Heart right ventricle (tissue), 16 donors: ENCODE measurements at regions not wholly inside any gene's neighbourhood (a gene's known extent, or its start where the extent isn't known, plus 50 kb on each side); places are given as distances from the start of the nearest gene placed in this dataset.

ENCODE experiments used
- ATAC-seq, 8 donors: fragments of 200-7000 bp; cut with Tn5 transposase; one replicate each; pipeline ENCODE4 v1.9.1; 2020; ENCODE audit warnings: mild to moderate bottlenecking in 8 of 8, moderate library complexity in 8 of 8, moderate number of reproducible peaks in 1 of 8
- DNase-seq, 2 donors: peaks; one replicate each; pipeline ENCODE4 v3.0.0-alpha.2; 2020
- H3K27ac ChIP-seq, 10 donors: fragments of 200-600 bp; sonication (generic) in 2 of 10; one replicate each; pipeline versions ENCODE4 v1.5.0 to v1.8.0; 2020 to 2022; ENCODE audit warnings: mild to moderate bottlenecking in 3 of 10
- H3K27me3 ChIP-seq, 7 donors: fragments of 200-600 bp; one replicate each; pipeline ENCODE4 v1.8.0; 2021 to 2022; ENCODE audit warnings: mild to moderate bottlenecking in 2 of 7
- H3K36me3 ChIP-seq, 9 donors: fragments of 200-600 bp; sonication (generic) in 1 of 9; one replicate each; pipeline versions ENCODE4 v1.5.0 to v1.8.0; 2020 to 2022; ENCODE audit warnings: mild to moderate bottlenecking in 2 of 9
- H3K4me1 ChIP-seq, 9 donors: fragments of 200-600 bp; sonication (generic) in 1 of 9; one replicate each; pipeline versions ENCODE4 v1.5.0 to v1.8.0; 2020 to 2022; ENCODE audit warnings: mild to moderate bottlenecking in 4 of 9
- H3K4me3 ChIP-seq, 10 donors: fragments of 200-600 bp; sonication (generic) in 2 of 10; one replicate each; pipeline versions ENCODE4 v1.5.0 to v1.8.0; 2020 to 2022; ENCODE audit warnings: mild to moderate bottlenecking in 7 of 10, moderate library complexity in 2 of 10
- H3K9me3 ChIP-seq, 11 donors: fragments of 200-600 bp in 10 of 11; sonication (generic) in 2 of 11; one replicate each; pipeline versions ENCODE4 v1.5.0 to v1.8.0; 2013 to 2022; ENCODE audit warnings: mild to moderate bottlenecking in 2 of 11, control low read depth in 1 of 11, moderate library complexity in 1 of 11
- CTCF ChIP-seq, 9 donors: fragments of 200-600 bp; sonication (generic) in 2 of 9; IDR thresholded peaks; one replicate each; pipeline versions ENCODE4 v1.5.0 to v1.8.0; 2021 to 2022; ENCODE audit warnings: antibody characterized with exemption in 9 of 9, mild to moderate bottlenecking in 5 of 9, moderate library complexity in 1 of 9
- WGBS, 2 donors: extraction: QIAGEN DNeasy Blood & Tissue Kit; methylation state at CpG; one replicate each; pipeline ENCODE4 v1.1.7; 2013; ENCODE audit warnings: inconsistent platforms in 1 of 2; 5-methylcytosine and 5-hydroxymethylcytosine counted together
- intact Hi-C, 10 donors: fragments of 100-400 bp; cut with DNase I; formaldehyde crosslinking; loops; one replicate each; pipeline versions ENCODE4 v1.11.1 to v1.14.2; 2022
- donor health status: Arrhythmogenic right ventricular cardiomyopathy.
- donor health status: ischemic (EF 13 %, LVEDD 7.1; RV severe dilation, severe dysfunction).
- donor health status: healthy with polysubstance abuse.
- donor health status: DM: no; HTN: yes; CAD: no.
- donor health status: DM: no; HTN: no; CAD: no.
- donor health status: ischemic (EF 25% LVEDD 6.9; RV normal size, moderate dysfunction).
- donor health status: ischemic (EF 25% LVEDD 5.7; RV mildly dilated, moderate dysfunction).
- donor health status: healthy.
- donor health status: DM: yes; HTN: yes; CAD: no.
- donor health status: Ischemic cardiomyopathy.
- donor health status: ischemic (EF 35%, LVEDD 5.7; RV mildly dilated, moderate dysfunction).
- donor health status: nonischemic (EF 11% LVEDD 7.7; RV severe dilation, severe dysfunction).
- donor health status: DM: yes; HTN: yes; CAD: no.
- donor health status: PGD.
- donor health status: ischemic (EF 29% LVEDD 5.4; RV normal size, mild dysfunction).
- donor health status: nonischemic (EF 23%, LVEDD 6.1; RV moderate dilation, normal function).

DNA sequence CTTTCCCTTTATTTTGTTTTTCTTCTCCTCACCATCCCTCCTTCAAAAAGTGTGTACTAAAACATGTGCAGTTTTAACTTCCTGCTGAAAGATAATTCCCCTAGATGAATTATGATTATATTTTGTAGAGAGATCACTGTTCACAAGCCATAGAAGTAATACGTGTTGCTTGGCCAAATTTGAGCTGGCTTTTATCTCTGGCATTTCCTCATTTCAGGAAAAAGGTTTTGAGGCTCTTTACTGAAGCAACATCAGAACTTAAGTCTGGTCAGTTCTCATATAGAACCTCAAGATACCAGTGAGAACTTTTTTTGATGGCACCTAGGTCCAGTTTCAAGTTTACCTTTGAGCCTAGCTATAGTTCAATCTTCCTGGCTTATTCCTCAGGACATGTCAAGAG, 463.3 kb downstream of the INHBA start:
- no peak for TF ChIP-seq CTCF (IDR thresholded peaks at IDR 0.05)
- H3K27ac ChIP-seq = no peak overlapping the region
- no peaks in the 10 kb centered on the region for H3K36me3 ChIP-seq
- ATAC-seq (no peak), DNase-seq (no peak)
- 30 to 63% methylated on average over 1 of the region's 1 CpG for WGBS, 2 donors
- no peaks in the 10 kb centered on the region for H3K9me3 ChIP-seq
- no peak overlapping the region for H3K4me3 ChIP-seq
- intact Hi-C loops = no loop called here
- no peaks in the 10 kb centered on the region for H3K27me3 ChIP-seq
- H3K4me1 ChIP-seq = no peaks in the 10 kb centered on the region

- WGBS, 2 donors = 52 to 54% methylated on average over 1 of the region's 1 CpG
Measured at GRCh38 chr7:41238851-41239331, 464.0 kb downstream of the INHBA start.

GRCh38 chr7:41237956-41238355, 464.9 kb downstream of the INHBA start:
- H3K27me3 ChIP-seq = no peaks in the 10 kb centered on the region
- H3K36me3 ChIP-seq = no peaks in the 10 kb centered on the region
- H3K4me1 ChIP-seq = no peaks in the 10 kb centered on the region
- DNase-seq (no peak), ATAC-seq (no peak)
- intact Hi-C loops = no loop called here
- no peaks in the 10 kb centered on the region for H3K9me3 ChIP-seq
- H3K4me3 ChIP-seq = no peak overlapping the region
- no peak for TF ChIP-seq CTCF (IDR thresholded peaks at IDR 0.05)
- H3K27ac ChIP-seq = no peak overlapping the region
- WGBS, 2 donors = 93 to 95% methylated on average over 4 of the region's 4 CpGs

More at GRCh38 chr7:41238851-41239331, 464.0 kb downstream of the INHBA start:
- no peak overlapping the region for H3K27ac ChIP-seq
- no peaks in the 10 kb centered on the region for H3K36me3 ChIP-seq
- H3K4me1 ChIP-seq = no peaks in the 10 kb centered on the region
- no peak for TF ChIP-seq CTCF (IDR thresholded peaks at IDR 0.05)
- no peaks in the 10 kb centered on the region for H3K9me3 ChIP-seq
- intact Hi-C loops = no loop called here
- DNase-seq = no peak
- no peak overlapping the region for H3K4me3 ChIP-seq
- ATAC-seq = no peak
- no peaks in the 10 kb centered on the region for H3K27me3 ChIP-seq

- no peak overlapping the region for H3K27ac ChIP-seq
- no peak for TF ChIP-seq CTCF (IDR thresholded peaks at IDR 0.05)
- DNase-seq (no peak), ATAC-seq (no peak)
- no peak overlapping the region for H3K4me3 ChIP-seq
- peaks cover 0 to 28% (median 10%) of the 10 kb centered on the region in 11 donors for H3K9me3 ChIP-seq
- WGBS, 2 donors = 91 to 96% methylated on average over 2 of the region's 2 CpGs
- intact Hi-C loops = loop anchor here in 1 of 10 donors (1.0 kb wide), 1 partner anchor 14 kb away; no protein-coding TSS in a partner anchor
- H3K4me1 ChIP-seq = no peaks in the 10 kb centered on the region
- no peaks in the 10 kb centered on the region for H3K27me3 ChIP-seq
- H3K36me3 ChIP-seq = no peaks in the 10 kb centered on the region
Measured at GRCh38 chr7:41232086-41232485, 470.8 kb downstream of the INHBA start.
